ENCODE measurements at regions not wholly inside any gene's neighbourhood (a gene's known extent, or its start where the extent isn't known, plus 50 kb on each side); places are given as distances from the start of the nearest gene placed in this dataset.

DNA sequence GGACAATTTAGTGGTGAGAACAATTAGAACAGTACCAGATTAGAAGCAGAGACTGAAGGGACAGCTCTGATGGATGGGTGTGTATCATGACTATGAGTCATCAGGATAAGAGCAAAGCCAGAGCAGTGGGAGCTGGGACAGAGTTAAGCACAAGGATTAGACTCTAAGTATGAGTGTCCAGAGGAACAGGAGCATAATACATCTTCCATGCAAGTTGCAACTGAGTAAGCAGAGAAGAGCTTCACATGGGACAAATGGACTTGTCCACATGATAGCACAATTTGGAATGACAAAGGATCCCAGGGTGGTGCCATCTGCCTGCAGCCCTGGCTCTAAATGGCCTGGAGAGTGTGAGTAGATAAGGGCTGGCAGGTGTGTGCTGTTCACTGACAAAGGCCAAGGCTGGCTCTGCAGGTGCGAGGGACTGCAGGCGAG, 226.4 kb upstream of the CAND1 start:
- Histone ChIP-seq H3K27me3 (ENCODE audit: control insufficient read depth, insufficient read depth, low read length) (no peaks in the 10 kb centered on the region), H3K36me3 (ENCODE audit: control insufficient read depth, insufficient read depth, low read length) (no peaks in the 10 kb centered on the region), H3K27ac (ENCODE audit: low read length) (no peak overlapping the region), H3K4me3 (ENCODE audit: low read length) (no peak overlapping the region), H3K9me3 (ENCODE audit: control insufficient read depth, insufficient read depth, low read length) (no peaks in the 10 kb centered on the region), H3K4me1 (ENCODE audit: control insufficient read depth, insufficient read depth, low read length) (no peaks in the 10 kb centered on the region)
- H3K4me3 Mint-ChIP-seq, result no peak overlapping the region
- intact Hi-C loops (cut with micrococcal nuclease), result no loop called here
- no peak for ATAC-seq
- H3K27me3 Mint-ChIP-seq (ENCODE audit: low read depth in 2 of 2), result peaks cover 11 to 26% of the 10 kb centered on the region in 2 donors
- 95% methylated on average over 2 of the region's 2 CpGs for WGBS (ENCODE audit: insufficient coverage)
- DNase-seq, result no peak
- H3K27ac Mint-ChIP-seq, result no peak overlapping the region
- H3K36me3 Mint-ChIP-seq, result no peaks in the 10 kb centered on the region
- H3K9me3 Mint-ChIP-seq, result no peaks in the 10 kb centered on the region
- no peaks in the 10 kb centered on the region for H3K4me1 Mint-ChIP-seq
- TF ChIP-seq, protein P1, sequence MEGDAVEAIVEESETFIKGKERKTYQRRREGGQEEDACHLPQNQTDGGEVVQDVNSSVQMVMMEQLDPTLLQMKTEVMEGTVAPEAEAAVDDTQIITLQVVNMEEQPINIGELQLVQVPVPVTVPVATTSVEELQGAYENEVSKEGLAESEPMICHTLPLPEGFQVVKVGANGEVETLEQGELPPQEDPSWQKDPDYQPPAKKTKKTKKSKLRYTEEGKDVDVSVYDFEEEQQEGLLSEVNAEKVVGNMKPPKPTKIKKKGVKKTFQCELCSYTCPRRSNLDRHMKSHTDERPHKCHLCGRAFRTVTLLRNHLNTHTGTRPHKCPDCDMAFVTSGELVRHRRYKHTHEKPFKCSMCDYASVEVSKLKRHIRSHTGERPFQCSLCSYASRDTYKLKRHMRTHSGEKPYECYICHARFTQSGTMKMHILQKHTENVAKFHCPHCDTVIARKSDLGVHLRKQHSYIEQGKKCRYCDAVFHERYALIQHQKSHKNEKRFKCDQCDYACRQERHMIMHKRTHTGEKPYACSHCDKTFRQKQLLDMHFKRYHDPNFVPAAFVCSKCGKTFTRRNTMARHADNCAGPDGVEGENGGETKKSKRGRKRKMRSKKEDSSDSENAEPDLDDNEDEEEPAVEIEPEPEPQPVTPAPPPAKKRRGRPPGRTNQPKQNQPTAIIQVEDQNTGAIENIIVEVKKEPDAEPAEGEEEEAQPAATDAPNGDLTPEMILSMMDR (IDR thresholded peaks at IDR 0.05), result no peak

DNA sequence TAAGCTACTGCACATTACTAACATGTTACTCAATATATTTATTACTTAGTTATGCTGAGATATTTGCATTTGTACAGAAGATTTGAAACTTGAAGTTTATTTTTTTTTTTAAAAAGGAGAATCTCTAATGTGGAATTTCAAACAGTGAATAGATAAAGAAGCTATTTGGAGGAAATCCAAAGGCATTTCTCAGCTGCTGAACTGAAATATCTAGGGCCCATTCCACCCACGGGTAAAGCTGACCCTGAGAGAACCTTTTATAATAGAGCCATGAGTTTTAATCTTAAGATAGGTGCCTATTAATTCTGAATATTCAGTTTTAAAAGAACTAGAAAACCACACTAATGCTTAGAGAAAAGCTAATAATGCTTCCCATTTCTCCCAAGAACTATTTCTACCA, 225.4 kb upstream of the CAND1 start:
- ATAC-seq (no peak), DNase-seq (no peak)
- Mint-ChIP-seq H3K4me1 (no peaks in the 10 kb centered on the region), H3K9me3 (no peaks in the 10 kb centered on the region), H3K36me3 (no peaks in the 10 kb centered on the region), H3K27ac (no peak overlapping the region), H3K27me3 (ENCODE audit: low read depth in 2 of 2) (peaks cover 11 to 26% of the 10 kb centered on the region in 2 donors), H3K4me3 (no peak overlapping the region)
- Histone ChIP-seq H3K27me3 (ENCODE audit: control insufficient read depth, insufficient read depth, low read length) (no peaks in the 10 kb centered on the region), H3K4me1 (ENCODE audit: control insufficient read depth, insufficient read depth, low read length) (no peaks in the 10 kb centered on the region), H3K9me3 (ENCODE audit: control insufficient read depth, insufficient read depth, low read length) (no peaks in the 10 kb centered on the region), H3K27ac (ENCODE audit: low read length) (no peak overlapping the region), H3K36me3 (ENCODE audit: control insufficient read depth, insufficient read depth, low read length) (no peaks in the 10 kb centered on the region), H3K4me3 (ENCODE audit: low read length) (no peak overlapping the region)
- no CpG with 5 or more reads among the region's 1 CpG for WGBS (ENCODE audit: insufficient coverage)
- TF ChIP-seq, protein P1 (IDR thresholded peaks at IDR 0.05), result no peak
- intact Hi-C loops (cut with micrococcal nuclease), result no loop called here

DNA sequence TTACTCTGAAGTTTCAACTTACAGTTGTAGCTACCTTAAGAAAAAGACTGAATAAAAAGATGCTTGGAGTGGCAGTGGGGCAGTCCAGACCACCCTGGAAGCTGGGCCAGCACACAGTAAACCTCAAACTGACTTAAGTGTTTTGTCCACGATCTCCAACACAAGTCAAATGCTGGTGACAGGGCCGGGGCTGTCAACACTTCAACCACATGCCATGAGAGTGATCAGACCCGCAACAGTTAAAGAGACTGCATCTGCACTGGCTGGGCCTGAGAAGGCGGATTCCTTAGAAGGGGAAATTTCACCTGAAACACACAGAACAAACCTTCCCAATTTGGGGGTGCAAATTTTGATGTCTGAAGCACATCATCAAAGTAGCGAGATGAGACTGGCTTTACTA, 223.5 kb upstream of the CAND1 start:
- no peak overlapping the region for H3K27ac Mint-ChIP-seq
- intact Hi-C loops (cut with micrococcal nuclease), result no loop called here

DNA sequence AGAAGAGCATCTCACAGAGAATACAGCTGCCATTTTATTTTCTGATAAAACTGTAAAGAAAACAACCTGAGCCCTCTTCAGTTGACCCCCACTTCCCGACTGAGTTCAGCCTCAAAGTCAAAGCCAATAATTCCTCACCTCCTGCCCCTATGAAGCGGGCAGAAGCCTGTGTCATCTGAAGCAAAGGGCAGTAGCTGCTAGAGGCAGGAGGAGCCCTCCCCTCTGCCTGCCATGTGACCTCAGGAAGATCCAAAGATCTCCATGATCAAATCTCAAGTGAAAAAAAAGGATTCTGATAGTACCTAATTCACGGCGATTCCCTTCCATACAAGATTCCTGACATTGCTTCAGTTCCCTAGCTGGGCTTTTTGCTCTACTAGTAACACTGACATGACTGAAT, 223.1 kb upstream of the CAND1 start:
- Mint-ChIP-seq H3K4me1 (no peaks in the 10 kb centered on the region), H3K4me3 (no peak overlapping the region), H3K36me3 (no peaks in the 10 kb centered on the region), H3K27me3 (ENCODE audit: low read depth in 2 of 2) (peaks cover 15 to 31% of the 10 kb centered on the region in 2 donors), H3K9me3 (no peaks in the 10 kb centered on the region), H3K27ac (no peak overlapping the region)
- DNase-seq (no peak), ATAC-seq (no peak)
- H3K9me3 ChIP-seq (ENCODE audit: control insufficient read depth, insufficient read depth, low read length), result no peaks in the 10 kb centered on the region
- no peak overlapping the region for H3K27ac ChIP-seq (ENCODE audit: low read length)
- H3K36me3 ChIP-seq (ENCODE audit: control insufficient read depth, insufficient read depth, low read length), result no peaks in the 10 kb centered on the region
- no peaks in the 10 kb centered on the region for H3K27me3 ChIP-seq (ENCODE audit: control insufficient read depth, insufficient read depth, low read length)
- no peaks in the 10 kb centered on the region for H3K4me1 ChIP-seq (ENCODE audit: control insufficient read depth, insufficient read depth, low read length)
- WGBS (ENCODE audit: insufficient coverage), result 83% methylated on average over 4 of the region's 4 CpGs
- intact Hi-C loops (cut with micrococcal nuclease), result no loop called here
- TF ChIP-seq, protein P1 (IDR thresholded peaks at IDR 0.05), result no peak
- no peak overlapping the region for H3K4me3 ChIP-seq (ENCODE audit: low read length)

More for the DNA sequence above, 223.5 kb upstream of the CAND1 start:
- H3K4me3 ChIP-seq (ENCODE audit: low read length), result no peak overlapping the region
- no peak overlapping the region for H3K27ac ChIP-seq (ENCODE audit: low read length)
- 69% methylated on average over 5 of the region's 5 CpGs for WGBS (ENCODE audit: insufficient coverage)
- Mint-ChIP-seq H3K4me3 (no peak overlapping the region), H3K36me3 (no peaks in the 10 kb centered on the region), H3K4me1 (no peaks in the 10 kb centered on the region), H3K27me3 (ENCODE audit: low read depth in 2 of 2) (peaks cover 11 to 31% of the 10 kb centered on the region in 2 donors), H3K9me3 (no peaks in the 10 kb centered on the region)
- DNase-seq (no peak), ATAC-seq (no peak)
- H3K9me3 ChIP-seq (ENCODE audit: control insufficient read depth, insufficient read depth, low read length), result no peaks in the 10 kb centered on the region
- no peaks in the 10 kb centered on the region for H3K36me3 ChIP-seq (ENCODE audit: control insufficient read depth, insufficient read depth, low read length)
- TF ChIP-seq, protein P1 (IDR thresholded peaks at IDR 0.05), result no peak
- H3K27me3 ChIP-seq (ENCODE audit: control insufficient read depth, insufficient read depth, low read length), result no peaks in the 10 kb centered on the region
- H3K4me1 ChIP-seq (ENCODE audit: control insufficient read depth, insufficient read depth, low read length), result no peaks in the 10 kb centered on the region
